ENCODE measurements at regions not wholly inside any gene's neighbourhood (a gene's known extent, or its start where the extent isn't known, plus 50 kb on each side); places are given as distances from the start of the nearest gene placed in this dataset.

DNA sequence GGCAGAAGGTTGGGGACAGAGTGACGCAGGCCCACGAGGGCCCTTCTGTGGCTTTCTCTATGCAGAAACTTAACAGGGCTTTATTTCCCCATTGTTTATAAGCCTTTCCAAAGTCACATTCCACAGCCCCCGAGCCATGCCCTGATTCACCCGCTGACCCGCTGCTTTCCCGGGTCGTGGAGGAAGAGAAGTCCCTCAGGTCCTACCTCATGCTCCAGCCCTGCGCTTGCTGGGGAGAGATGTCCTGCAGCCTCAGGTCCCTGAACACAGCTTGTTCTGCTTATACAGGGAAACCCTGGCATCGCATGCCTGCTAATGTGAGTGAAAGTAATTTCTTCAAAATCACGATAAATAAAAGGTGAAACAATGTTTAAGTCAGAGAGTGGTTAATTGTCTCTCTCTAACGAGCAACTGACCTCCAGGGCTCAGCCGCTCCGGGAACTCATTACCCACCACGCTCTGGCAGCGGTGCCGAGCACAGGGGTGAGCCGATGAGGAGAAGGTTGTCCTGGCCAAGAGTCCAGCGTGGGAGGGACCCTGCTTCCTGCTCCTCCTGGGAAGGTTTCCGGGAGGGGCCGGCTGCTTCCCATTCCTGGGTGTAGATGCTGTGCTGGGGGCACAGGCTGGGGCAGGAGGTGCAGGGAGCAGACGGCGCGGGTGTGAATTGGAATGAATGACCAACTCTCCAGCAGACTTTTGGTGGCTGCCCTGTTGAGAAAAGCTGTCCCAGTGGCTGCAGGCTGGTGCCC, 595.2 kb downstream of the BRD1 start:
- TF ChIP-seq, protein P1, sequence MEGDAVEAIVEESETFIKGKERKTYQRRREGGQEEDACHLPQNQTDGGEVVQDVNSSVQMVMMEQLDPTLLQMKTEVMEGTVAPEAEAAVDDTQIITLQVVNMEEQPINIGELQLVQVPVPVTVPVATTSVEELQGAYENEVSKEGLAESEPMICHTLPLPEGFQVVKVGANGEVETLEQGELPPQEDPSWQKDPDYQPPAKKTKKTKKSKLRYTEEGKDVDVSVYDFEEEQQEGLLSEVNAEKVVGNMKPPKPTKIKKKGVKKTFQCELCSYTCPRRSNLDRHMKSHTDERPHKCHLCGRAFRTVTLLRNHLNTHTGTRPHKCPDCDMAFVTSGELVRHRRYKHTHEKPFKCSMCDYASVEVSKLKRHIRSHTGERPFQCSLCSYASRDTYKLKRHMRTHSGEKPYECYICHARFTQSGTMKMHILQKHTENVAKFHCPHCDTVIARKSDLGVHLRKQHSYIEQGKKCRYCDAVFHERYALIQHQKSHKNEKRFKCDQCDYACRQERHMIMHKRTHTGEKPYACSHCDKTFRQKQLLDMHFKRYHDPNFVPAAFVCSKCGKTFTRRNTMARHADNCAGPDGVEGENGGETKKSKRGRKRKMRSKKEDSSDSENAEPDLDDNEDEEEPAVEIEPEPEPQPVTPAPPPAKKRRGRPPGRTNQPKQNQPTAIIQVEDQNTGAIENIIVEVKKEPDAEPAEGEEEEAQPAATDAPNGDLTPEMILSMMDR (IDR thresholded peaks at IDR 0.05; ENCODE audit: insufficient read depth, low read length, poor library complexity, severe bottlenecking), result no peak
- no peak for TF ChIP-seq EZH2phosphoT487 (conservative IDR thresholded peaks at IDR 0.05; ENCODE audit: low read length)
